ENCODE measurements at regions not wholly inside any gene's neighbourhood (a gene's known extent, or its start where the extent isn't known, plus 50 kb on each side); places are given as distances from the start of the nearest gene placed in this dataset.

- no peak overlapping the region for H3K4me3 ChIP-seq (ENCODE audit: insufficient read depth, low read depth, low read length)
- no peak overlapping the region for H3K27ac ChIP-seq (ENCODE audit: insufficient read depth, low read length)
- DNase-seq (no peak), ATAC-seq (ENCODE audit: low read depth) (no peak)
- no peaks in the 10 kb centered on the region for H3K79me1 ChIP-seq (ENCODE audit: low read depth in 1 of 2, low read length in 2 of 2)
- no peak overlapping the region for H3K4me2 ChIP-seq (ENCODE audit: low read depth, low read length)
- no peak overlapping the region for H3K14ac ChIP-seq (replicated peaks; ENCODE audit: low read depth, low read length)
- CTCF ChIA-PET, result no interaction called here
- H2AK9ac ChIP-seq (replicated peaks; ENCODE audit: low read depth, low read length, poor library complexity), result no peak overlapping the region
- dilution Hi-C loops (cut with HindIII; ENCODE audit: low sequenced_read_pairs, unreplicated experiment) (no loop called here), intact Hi-C loops (cut with micrococcal nuclease) (no loop called here), in situ Hi-C loops (cut with MboI; ENCODE audit: low sequenced_read_pairs) (no loop called here)
- H4K8ac ChIP-seq (ENCODE audit: low read depth in 2 of 2, low read length in 2 of 2), result no peak overlapping the region
- H2AFZ ChIP-seq (replicated peaks; ENCODE audit: low read length, poor library complexity), result no peak overlapping the region
- H2AK5ac ChIP-seq (ENCODE audit: low read depth, low read length), result no peak overlapping the region
- H3K27me3 ChIP-seq (ENCODE audit: control insufficient read depth, insufficient read depth, low read length), result no peaks in the 10 kb centered on the region
- H2BK120ac ChIP-seq (ENCODE audit: low read depth, low read length), result no peak overlapping the region
- H3K18ac ChIP-seq (ENCODE audit: low read depth, low read length), result no peak overlapping the region
- POLR2A ChIA-PET (ENCODE audit: unreplicated experiment), result no interaction called here
- no peaks in the 10 kb centered on the region for H3K36me3 ChIP-seq (ENCODE audit: control insufficient read depth, insufficient read depth, low read length)
- H3K23ac ChIP-seq (ENCODE audit: low read depth, low read length), result no peak overlapping the region
- no peak overlapping the region for H2BK20ac ChIP-seq (ENCODE audit: low read depth, low read length)
- BruUV-seq (replicated peaks), result no TSS peak
- H3K4ac ChIP-seq (ENCODE audit: low read depth, low read length), result no peak overlapping the region
- no peaks in the 10 kb centered on the region for H3K9me3 ChIP-seq (ENCODE audit: control insufficient read depth, insufficient read depth, low read length)
- no peaks in the 10 kb centered on the region for H4K20me1 ChIP-seq (ENCODE audit: insufficient read depth, low read length)
- H3K9me1 ChIP-seq (ENCODE audit: insufficient read depth, low read length), result no peaks in the 10 kb centered on the region
- no peak overlapping the region for H4K5ac ChIP-seq (ENCODE audit: low read depth, low read length)
- H3K4me1 ChIP-seq (ENCODE audit: control insufficient read depth, insufficient read depth, low read length), result no peaks in the 10 kb centered on the region
- H3K56ac ChIP-seq (ENCODE audit: extremely low read depth, insufficient read depth, low read length), result no peak overlapping the region
- H3K9ac ChIP-seq (ENCODE audit: low read depth, low read length), result no peak overlapping the region
- no peak overlapping the region for H2BK15ac ChIP-seq (ENCODE audit: low read depth, low read length)
- no peak for TF ChIP-seq RCOR1 (IDR thresholded peaks at IDR 0.05; ENCODE audit: insufficient replicate concordance, low read length)
- TF ChIP-seq RFX5 (IDR thresholded peaks at IDR 0.05; ENCODE audit: low read depth, low read length), result no peak
- TF ChIP-seq FOS (IDR thresholded peaks at IDR 0.05; ENCODE audit: low read depth, low read length), result no peak
- TF ChIP-seq POLR2A (IDR thresholded peaks at IDR 0.05; ENCODE audit: low read depth, low read length), result no peak
- no peak for TF ChIP-seq RAD21 (IDR thresholded peaks at IDR 0.05; ENCODE audit: low read length)
- no peak overlapping the region for H4K91ac ChIP-seq (ENCODE audit: insufficient read depth, low read depth, low read length)
- no CpG with 5 or more reads among the region's 2 CpGs for WGBS, 2 experiments (ENCODE audit: extremely low coverage in 2 of 2, insufficient read length in 1 of 2)
- H2BK5ac ChIP-seq (ENCODE audit: low read depth, low read length, poor library complexity, severe bottlenecking), result no peak overlapping the region
Measured at GRCh38 chr7:131769241-131769640, 212.8 kb upstream of the PODXL start.

Data from IMR-90 (cell line).